ENCODE measurements at regions not wholly inside any gene's neighbourhood (a gene's known extent, or its start where the extent isn't known, plus 50 kb on each side); places are given as distances from the start of the nearest gene placed in this dataset.

GRCh38 chr11:110801328-110801727 lies 89.1 kb upstream of the ARHGAP20 start:
- TF ChIP-seq REST (IDR thresholded peaks at IDR 0.05; ENCODE audit: insufficient read depth in 1 of 2, low read depth in 2 of 2, low read length in 1 of 2): no peak
- no peak for TF ChIP-seq POLR2AphosphoS5 (IDR thresholded peaks at IDR 0.05; ENCODE audit: low read depth, low read length)
- no peak for TF ChIP-seq CTCF (IDR thresholded peaks at IDR 0.05)
